ENCODE measurements at regions not wholly inside any gene's neighbourhood (a gene's known extent, or its start where the extent isn't known, plus 50 kb on each side); places are given as distances from the start of the nearest gene placed in this dataset.

- WGBS (ENCODE audit: extremely low coverage, insufficient coverage, low lambda C conversion rate) = no CpG with 5 or more reads among the region's 5 CpGs
- no peak overlapping the region for H3K4me3 ChIP-seq (ENCODE audit: low read length)
- H3K79me2 ChIP-seq (ENCODE audit: control insufficient read depth, insufficient read depth, low read length) = no peaks in the 10 kb centered on the region
- no peak overlapping the region for H3K9ac ChIP-seq (ENCODE audit: low read length)
- H4K8ac ChIP-seq (ENCODE audit: low read depth, low read length) = no peak overlapping the region
- no peaks in the 10 kb centered on the region for H3K36me3 ChIP-seq (ENCODE audit: control insufficient read depth, insufficient read depth, low read length)
- no peaks in the 10 kb centered on the region for H3K79me1 ChIP-seq (ENCODE audit: low read length)
- DNase-seq = no peak
- H3K27ac ChIP-seq (ENCODE audit: low read depth, low read length) = no peak overlapping the region
- H3K23ac ChIP-seq (ENCODE audit: low read length) = no peak overlapping the region
- H3K4me2 ChIP-seq (ENCODE audit: low read length) = no peak overlapping the region
- no peak overlapping the region for H3K4ac ChIP-seq (ENCODE audit: low read depth, low read length)
- no peak overlapping the region for H3K18ac ChIP-seq (ENCODE audit: low read length)
- H3K27me3 ChIP-seq (ENCODE audit: insufficient read depth, low read length, poor library complexity) = no peaks in the 10 kb centered on the region
- H2BK5ac ChIP-seq (ENCODE audit: low read length) = no peak overlapping the region
- H4K5ac ChIP-seq (ENCODE audit: low read length) = no peak overlapping the region
- no peak overlapping the region for H2AK5ac ChIP-seq (ENCODE audit: low read length)
- no peaks in the 10 kb centered on the region for H3K4me1 ChIP-seq (ENCODE audit: control insufficient read depth, low read depth, low read length)
- H2BK120ac ChIP-seq (ENCODE audit: low read depth, low read length) = no peak overlapping the region
- H3K56ac ChIP-seq (ENCODE audit: low read length) = no peak overlapping the region
- H2BK15ac ChIP-seq (replicated peaks; ENCODE audit: low read depth) = no peak overlapping the region
Observed at GRCh38 chr5:39775797-39776365, 351.1 kb upstream of the DAB2 start.

- DNase-seq = peak; percentile 29
- no peak overlapping the region for H3K4ac ChIP-seq (ENCODE audit: low read depth, low read length)
- no peak overlapping the region for H2BK120ac ChIP-seq (ENCODE audit: low read depth, low read length)
- no peaks in the 10 kb centered on the region for H3K4me1 ChIP-seq (ENCODE audit: control insufficient read depth, low read depth, low read length)
- no peak overlapping the region for H2BK5ac ChIP-seq (ENCODE audit: low read length)
- H3K56ac ChIP-seq (ENCODE audit: low read length) = no peak overlapping the region
- WGBS (ENCODE audit: extremely low coverage, insufficient coverage, low lambda C conversion rate) = no CpG with 5 or more reads among the region's 2 CpGs
- H4K5ac ChIP-seq (ENCODE audit: low read length) = no peak overlapping the region
- no peaks in the 10 kb centered on the region for H3K79me1 ChIP-seq (ENCODE audit: low read length)
- H3K27me3 ChIP-seq (ENCODE audit: insufficient read depth, low read length, poor library complexity) = no peaks in the 10 kb centered on the region
- no peaks in the 10 kb centered on the region for H3K79me2 ChIP-seq (ENCODE audit: control insufficient read depth, insufficient read depth, low read length)
- no peak overlapping the region for H3K18ac ChIP-seq (ENCODE audit: low read length)
- H4K8ac ChIP-seq (ENCODE audit: low read depth, low read length) = no peak overlapping the region
- H3K27ac ChIP-seq (ENCODE audit: low read depth, low read length) = no peak overlapping the region
- no peak overlapping the region for H3K23ac ChIP-seq (ENCODE audit: low read length)
- H3K4me3 ChIP-seq (ENCODE audit: low read length) = no peak overlapping the region
- no peak overlapping the region for H2AK5ac ChIP-seq (ENCODE audit: low read length)
- no peaks in the 10 kb centered on the region for H3K36me3 ChIP-seq (ENCODE audit: control insufficient read depth, insufficient read depth, low read length)
- no peak overlapping the region for H3K9ac ChIP-seq (ENCODE audit: low read length)
- H2BK15ac ChIP-seq (replicated peaks; ENCODE audit: low read depth) = no peak overlapping the region
- H3K4me2 ChIP-seq (ENCODE audit: low read length) = no peak overlapping the region
Observed at GRCh38 chr5:39775086-39775796, 350.5 kb upstream of the DAB2 start.

GRCh38 chr5:39774605-39775004, 349.8 kb upstream of the DAB2 start:
- no peak overlapping the region for H3K4me3 ChIP-seq (ENCODE audit: low read length)
- H2BK120ac ChIP-seq (ENCODE audit: low read depth, low read length) = no peak overlapping the region
- no peak for DNase-seq
- H4K5ac ChIP-seq (ENCODE audit: low read length) = no peak overlapping the region
- no peak overlapping the region for H2BK15ac ChIP-seq (replicated peaks; ENCODE audit: low read depth)
- H4K8ac ChIP-seq (ENCODE audit: low read depth, low read length) = no peak overlapping the region
- H3K27ac ChIP-seq (ENCODE audit: low read depth, low read length) = no peak overlapping the region
- no peak overlapping the region for H2AK5ac ChIP-seq (ENCODE audit: low read length)
- H3K79me1 ChIP-seq (ENCODE audit: low read length) = no peaks in the 10 kb centered on the region
- H3K4ac ChIP-seq (ENCODE audit: low read depth, low read length) = no peak overlapping the region
- no peaks in the 10 kb centered on the region for H3K4me1 ChIP-seq (ENCODE audit: control insufficient read depth, low read depth, low read length)
- H3K79me2 ChIP-seq (ENCODE audit: control insufficient read depth, insufficient read depth, low read length) = no peaks in the 10 kb centered on the region
- H3K4me2 ChIP-seq (ENCODE audit: low read length) = no peak overlapping the region
- no peak overlapping the region for H3K23ac ChIP-seq (ENCODE audit: low read length)
- no peaks in the 10 kb centered on the region for H3K27me3 ChIP-seq (ENCODE audit: insufficient read depth, low read length, poor library complexity)
- H3K56ac ChIP-seq (ENCODE audit: low read length) = no peak overlapping the region
- H2BK5ac ChIP-seq (ENCODE audit: low read length) = no peak overlapping the region
- H3K18ac ChIP-seq (ENCODE audit: low read length) = no peak overlapping the region
- no peaks in the 10 kb centered on the region for H3K36me3 ChIP-seq (ENCODE audit: control insufficient read depth, insufficient read depth, low read length)
- H3K9ac ChIP-seq (ENCODE audit: low read length) = no peak overlapping the region

- no peaks in the 10 kb centered on the region for H3K79me2 ChIP-seq (ENCODE audit: control insufficient read depth, insufficient read depth, low read length)
- no peak overlapping the region for H3K27ac ChIP-seq (ENCODE audit: low read depth, low read length)
- H3K4me1 ChIP-seq (ENCODE audit: control insufficient read depth, low read depth, low read length) = no peaks in the 10 kb centered on the region
- no peaks in the 10 kb centered on the region for H3K79me1 ChIP-seq (ENCODE audit: low read length)
- WGBS (ENCODE audit: extremely low coverage, insufficient coverage, low lambda C conversion rate) = no CpG with 5 or more reads among the region's 2 CpGs
- H3K4ac ChIP-seq (ENCODE audit: low read depth, low read length) = no peak overlapping the region
- H3K18ac ChIP-seq (ENCODE audit: low read length) = no peak overlapping the region
- peak; percentile 54 for DNase-seq
- no peak overlapping the region for H2BK5ac ChIP-seq (ENCODE audit: low read length)
- no peaks in the 10 kb centered on the region for H3K36me3 ChIP-seq (ENCODE audit: control insufficient read depth, insufficient read depth, low read length)
- no peak overlapping the region for H2BK15ac ChIP-seq (replicated peaks; ENCODE audit: low read depth)
- H4K8ac ChIP-seq (ENCODE audit: low read depth, low read length) = no peak overlapping the region
- H2AK5ac ChIP-seq (ENCODE audit: low read length) = no peak overlapping the region
- no peak overlapping the region for H3K56ac ChIP-seq (ENCODE audit: low read length)
- H2BK120ac ChIP-seq (ENCODE audit: low read depth, low read length) = no peak overlapping the region
- no peaks in the 10 kb centered on the region for H3K27me3 ChIP-seq (ENCODE audit: insufficient read depth, low read length, poor library complexity)
- H3K9ac ChIP-seq (ENCODE audit: low read length) = no peak overlapping the region
- no peak overlapping the region for H3K4me3 ChIP-seq (ENCODE audit: low read length)
- no peak overlapping the region for H3K23ac ChIP-seq (ENCODE audit: low read length)
- H3K4me2 ChIP-seq (ENCODE audit: low read length) = no peak overlapping the region
- H4K5ac ChIP-seq (ENCODE audit: low read length) = no peak overlapping the region
Observed at GRCh38 chr5:39772307-39772706, 347.5 kb upstream of the DAB2 start.

GRCh38 chr5:39767916-39768315, 343.1 kb upstream of the DAB2 start:
- no peaks in the 10 kb centered on the region for H3K79me2 ChIP-seq (ENCODE audit: control insufficient read depth, insufficient read depth, low read length)
- H2BK120ac ChIP-seq (ENCODE audit: low read depth, low read length) = no peak overlapping the region
- no peaks in the 10 kb centered on the region for H3K4me1 ChIP-seq (ENCODE audit: control insufficient read depth, low read depth, low read length)
- no peak overlapping the region for H3K18ac ChIP-seq (ENCODE audit: low read length)
- no peak overlapping the region for H2BK5ac ChIP-seq (ENCODE audit: low read length)
- H3K4me3 ChIP-seq (ENCODE audit: low read length) = no peak overlapping the region
- no CpG with 5 or more reads among the region's 5 CpGs for WGBS (ENCODE audit: extremely low coverage, insufficient coverage, low lambda C conversion rate)
- no peak overlapping the region for H3K56ac ChIP-seq (ENCODE audit: low read length)
- no peak overlapping the region for H3K4me2 ChIP-seq (ENCODE audit: low read length)
- no peak for DNase-seq
- no peak overlapping the region for H2AK5ac ChIP-seq (ENCODE audit: low read length)
- H3K9ac ChIP-seq (ENCODE audit: low read length) = no peak overlapping the region
- no peak overlapping the region for H4K5ac ChIP-seq (ENCODE audit: low read length)
- no peaks in the 10 kb centered on the region for H3K27me3 ChIP-seq (ENCODE audit: insufficient read depth, low read length, poor library complexity)
- H3K36me3 ChIP-seq (ENCODE audit: control insufficient read depth, insufficient read depth, low read length) = no peaks in the 10 kb centered on the region
- no peak overlapping the region for H4K8ac ChIP-seq (ENCODE audit: low read depth, low read length)
- H3K27ac ChIP-seq (ENCODE audit: low read depth, low read length) = no peak overlapping the region
- no peak overlapping the region for H3K23ac ChIP-seq (ENCODE audit: low read length)
- H2BK15ac ChIP-seq (replicated peaks; ENCODE audit: low read depth) = no peak overlapping the region
- no peaks in the 10 kb centered on the region for H3K79me1 ChIP-seq (ENCODE audit: low read length)
- no peak overlapping the region for H3K4ac ChIP-seq (ENCODE audit: low read depth, low read length)

GRCh38 chr5:39765366-39765765, 340.6 kb upstream of the DAB2 start:
- H2AK5ac ChIP-seq (ENCODE audit: low read length) = no peak overlapping the region
- no CpG with 5 or more reads among the region's 2 CpGs for WGBS (ENCODE audit: extremely low coverage, insufficient coverage, low lambda C conversion rate)

More at GRCh38 chr5:39765366-39765765, 340.6 kb upstream of the DAB2 start:
- no peaks in the 10 kb centered on the region for H3K4me1 ChIP-seq (ENCODE audit: control insufficient read depth, low read depth, low read length)
- H2BK15ac ChIP-seq (replicated peaks; ENCODE audit: low read depth) = no peak overlapping the region
- H3K27ac ChIP-seq (ENCODE audit: low read depth, low read length) = no peak overlapping the region
- no peak overlapping the region for H2BK5ac ChIP-seq (ENCODE audit: low read length)
- no peak overlapping the region for H4K5ac ChIP-seq (ENCODE audit: low read length)
- H3K9ac ChIP-seq (ENCODE audit: low read length) = no peak overlapping the region
- no peak overlapping the region for H3K18ac ChIP-seq (ENCODE audit: low read length)
- no peak overlapping the region for H3K4me2 ChIP-seq (ENCODE audit: low read length)
- H3K27me3 ChIP-seq (ENCODE audit: insufficient read depth, low read length, poor library complexity) = no peaks in the 10 kb centered on the region
- no peaks in the 10 kb centered on the region for H3K79me2 ChIP-seq (ENCODE audit: control insufficient read depth, insufficient read depth, low read length)
- no peak overlapping the region for H3K4me3 ChIP-seq (ENCODE audit: low read length)
- H3K56ac ChIP-seq (ENCODE audit: low read length) = no peak overlapping the region
- H3K23ac ChIP-seq (ENCODE audit: low read length) = no peak overlapping the region
- H3K4ac ChIP-seq (ENCODE audit: low read depth, low read length) = no peak overlapping the region
- no peak for DNase-seq
- no peak overlapping the region for H4K8ac ChIP-seq (ENCODE audit: low read depth, low read length)
- no peaks in the 10 kb centered on the region for H3K36me3 ChIP-seq (ENCODE audit: control insufficient read depth, insufficient read depth, low read length)
- H3K79me1 ChIP-seq (ENCODE audit: low read length) = no peaks in the 10 kb centered on the region
- no peak overlapping the region for H2BK120ac ChIP-seq (ENCODE audit: low read depth, low read length)
